C4-2B (cell line): ENCODE measurements at regions not wholly inside any gene's neighbourhood (a gene's known extent, or its start where the extent isn't known, plus 50 kb on each side); places are given as distances from the start of the nearest gene placed in this dataset.

ENCODE experiments used
- CTCF ChIP-seq: fragments of 450-650 bp; conservative IDR thresholded peaks from 2 replicates; pipeline ENCODE4 v1.5.1; 2017; ENCODE audit warnings: mild to moderate bottlenecking
- ZFX ChIP-seq: fragments of 450-650 bp; IDR thresholded peaks from 2 replicates; pipeline ENCODE4 v1.6.1; 2017

DNA sequence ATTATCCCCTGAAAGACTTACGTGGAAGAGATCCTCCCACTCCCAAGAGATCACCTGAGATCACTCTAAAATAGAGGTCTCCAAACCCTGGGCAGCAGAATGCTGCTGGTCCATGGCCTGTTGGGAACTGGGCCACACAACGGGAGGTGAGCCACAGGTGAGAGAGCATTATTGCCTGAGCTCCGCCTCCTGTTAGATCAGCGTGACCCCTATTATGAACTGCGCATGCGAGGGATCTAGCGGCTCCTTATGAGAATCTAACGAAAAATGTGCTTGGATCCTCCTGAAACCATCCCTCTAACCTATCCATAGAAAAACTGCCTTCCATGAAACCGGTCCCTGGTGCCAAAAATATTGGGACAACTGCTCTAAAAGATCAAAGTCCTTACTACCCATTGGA, 1057.4 kb downstream of the EPHA7 start:
- no peak for TF ChIP-seq CTCF
- no peak for TF ChIP-seq ZFX
